ENCODE measurements at regions not wholly inside any gene's neighbourhood (a gene's known extent, or its start where the extent isn't known, plus 50 kb on each side); places are given as distances from the start of the nearest gene placed in this dataset.

DNA sequence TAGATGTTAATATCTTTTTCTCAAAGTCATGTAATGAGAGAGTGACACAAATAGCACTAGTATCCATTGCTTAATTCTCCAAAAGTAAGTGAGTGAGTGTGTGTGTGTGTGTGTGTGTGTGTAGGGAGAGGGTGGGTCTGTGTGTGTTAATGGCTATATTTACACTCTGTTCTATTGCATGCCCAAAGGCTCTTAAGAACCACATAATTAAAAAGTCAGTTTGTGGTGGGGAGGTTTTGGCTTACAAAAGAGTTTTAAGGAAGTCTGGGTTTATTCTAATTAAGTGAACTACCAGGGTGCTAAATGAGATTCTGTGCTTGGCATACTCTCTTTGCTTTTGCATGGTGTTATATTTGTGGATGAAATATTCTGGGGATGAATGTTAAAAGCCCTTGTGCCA lies 1897.6 kb upstream of the FLRT2 start:
- TF ChIP-seq, protein P1, sequence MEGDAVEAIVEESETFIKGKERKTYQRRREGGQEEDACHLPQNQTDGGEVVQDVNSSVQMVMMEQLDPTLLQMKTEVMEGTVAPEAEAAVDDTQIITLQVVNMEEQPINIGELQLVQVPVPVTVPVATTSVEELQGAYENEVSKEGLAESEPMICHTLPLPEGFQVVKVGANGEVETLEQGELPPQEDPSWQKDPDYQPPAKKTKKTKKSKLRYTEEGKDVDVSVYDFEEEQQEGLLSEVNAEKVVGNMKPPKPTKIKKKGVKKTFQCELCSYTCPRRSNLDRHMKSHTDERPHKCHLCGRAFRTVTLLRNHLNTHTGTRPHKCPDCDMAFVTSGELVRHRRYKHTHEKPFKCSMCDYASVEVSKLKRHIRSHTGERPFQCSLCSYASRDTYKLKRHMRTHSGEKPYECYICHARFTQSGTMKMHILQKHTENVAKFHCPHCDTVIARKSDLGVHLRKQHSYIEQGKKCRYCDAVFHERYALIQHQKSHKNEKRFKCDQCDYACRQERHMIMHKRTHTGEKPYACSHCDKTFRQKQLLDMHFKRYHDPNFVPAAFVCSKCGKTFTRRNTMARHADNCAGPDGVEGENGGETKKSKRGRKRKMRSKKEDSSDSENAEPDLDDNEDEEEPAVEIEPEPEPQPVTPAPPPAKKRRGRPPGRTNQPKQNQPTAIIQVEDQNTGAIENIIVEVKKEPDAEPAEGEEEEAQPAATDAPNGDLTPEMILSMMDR (conservative IDR thresholded peaks at IDR 0.05; ENCODE audit: low read depth in 2 of 2), result no peak
- TF ChIP-seq ZNF114 (CRISPR knock-in tag; IDR thresholded peaks at IDR 0.05) (no peak), EZH2 (IDR thresholded peaks at IDR 0.05; ENCODE audit: low read depth, unreplicated experiment) (no peak), POLR2AphosphoS5 (IDR thresholded peaks at IDR 0.05; ENCODE audit: low read depth) (no peak), JUNB (IDR thresholded peaks at IDR 0.05; ENCODE audit: unreplicated experiment) (no peak), REST (IDR thresholded peaks at IDR 0.05; ENCODE audit: unreplicated experiment) (no peak), CREB1 (CRISPR knock-in tag; IDR thresholded peaks at IDR 0.05; ENCODE audit: low read depth) (no peak), ETS1 (IDR thresholded peaks at IDR 0.05) (no peak), ZNF331 (CRISPR knock-in tag; IDR thresholded peaks at IDR 0.05; ENCODE audit: low read depth) (no peak)

Data from GM23338 (cell line).